NCI-H345 (cell line): ENCODE measurements at regions not wholly inside any gene's neighbourhood (a gene's known extent, or its start where the extent isn't known, plus 50 kb on each side); places are given as distances from the start of the nearest gene placed in this dataset.

Experiments used
- DNase-seq: peaks from one replicate; lab custom pipeline; 2025; lab: John Stamatoyannopoulos, UW

GRCh38 chr20:51218603-51219002, 195.7 kb upstream of the KCNG1 start:
- DNase-seq = no peak

- no peak for DNase-seq
These were observed 194.6 kb upstream of the KCNG1 start for GRCh38 chr20:51217347-51218045.

GRCh38 chr20:51216850-51217249, 193.9 kb upstream of the KCNG1 start:
- no peak for DNase-seq

GRCh38 chr20:51212816-51213215, 189.9 kb upstream of the KCNG1 start:
- no peak for DNase-seq

GRCh38 chr20:51211191-51211590, 188.3 kb upstream of the KCNG1 start:
- peak; percentile 48 for DNase-seq

GRCh38 chr20:51210084-51210483, 187.2 kb upstream of the KCNG1 start:
- no peak for DNase-seq

GRCh38 chr20:51208162-51208561, 185.3 kb upstream of the KCNG1 start:
- no peak for DNase-seq

GRCh38 chr20:51206032-51206662, 183.2 kb upstream of the KCNG1 start:
- no peak for DNase-seq

- DNase-seq = no peak
These were observed 181.9 kb upstream of the KCNG1 start for GRCh38 chr20:51204794-51205193.

- DNase-seq = no peak
These were observed 181.3 kb upstream of the KCNG1 start for GRCh38 chr20:51204051-51204715.

GRCh38 chr20:51202304-51202703, 179.4 kb upstream of the KCNG1 start:
- DNase-seq = no peak

- DNase-seq = no peak
These were observed 177.0 kb upstream of the KCNG1 start for GRCh38 chr20:51199920-51200319.

- no peak for DNase-seq
These were observed 176.1 kb upstream of the KCNG1 start for GRCh38 chr20:51198876-51199523.

GRCh38 chr20:51198238-51198637, 175.3 kb upstream of the KCNG1 start:
- no peak for DNase-seq

- DNase-seq = no peak
These were observed 174.2 kb upstream of the KCNG1 start for GRCh38 chr20:51196991-51197651.

- no peak for DNase-seq
These were observed 173.1 kb upstream of the KCNG1 start for GRCh38 chr20:51195990-51196389.

- DNase-seq = no peak
These were observed 172.6 kb upstream of the KCNG1 start for GRCh38 chr20:51195419-51195901.

- DNase-seq = no peak
These were observed 170.3 kb upstream of the KCNG1 start for GRCh38 chr20:51193066-51193772.

- DNase-seq = no peak
These were observed 167.9 kb upstream of the KCNG1 start for GRCh38 chr20:51190783-51191180.

- no peak for DNase-seq
These were observed 167.2 kb upstream of the KCNG1 start for GRCh38 chr20:51189814-51190782.
